Smooth muscle cell of the brain vasculature (primary cell): ENCODE measurements at regions not wholly inside any gene's neighbourhood (a gene's known extent, or its start where the extent isn't known, plus 50 kb on each side); places are given as distances from the start of the nearest gene placed in this dataset.
A peak's percentile ranks its signal among the peaks of the same experiment; 100 is the strongest.

ENCODE experiments used
- DNase-seq: peaks from one replicate; pipeline ENCODE4 v3.0.0-alpha.2; 2012; ENCODE audit warnings: low read depth, low spot score

- DNase-seq: no peak
Observed at GRCh38 chr7:46383605-46384004, 462.5 kb upstream of the IGFBP3 start.

- DNase-seq: peak; percentile 67
Observed at GRCh38 chr7:46369933-46370654, 449.0 kb upstream of the IGFBP3 start.

GRCh38 chr7:46368871-46369270 is 447.8 kb upstream of the IGFBP3 start:
- no peak for DNase-seq

- no peak for DNase-seq
Observed at GRCh38 chr7:46366526-46366925, 445.5 kb upstream of the IGFBP3 start.

- no peak for DNase-seq
Observed at GRCh38 chr7:46363688-46364087, 442.6 kb upstream of the IGFBP3 start.

- no peak for DNase-seq
Observed at GRCh38 chr7:46360811-46361210, 439.7 kb upstream of the IGFBP3 start.

GRCh38 chr7:46360296-46360695 is 439.2 kb upstream of the IGFBP3 start:
- no peak for DNase-seq

GRCh38 chr7:46357851-46358250 is 436.8 kb upstream of the IGFBP3 start:
- no peak for DNase-seq

GRCh38 chr7:46357290-46357689 is 436.2 kb upstream of the IGFBP3 start:
- DNase-seq: no peak

- DNase-seq: no peak
Observed at GRCh38 chr7:46356371-46356770, 435.3 kb upstream of the IGFBP3 start.

- no peak for DNase-seq
Observed at GRCh38 chr7:46355331-46355730, 434.3 kb upstream of the IGFBP3 start.

GRCh38 chr7:46352004-46352954 is 431.2 kb upstream of the IGFBP3 start:
- DNase-seq: peak; percentile 39

GRCh38 chr7:46349490-46349889 is 428.4 kb upstream of the IGFBP3 start:
- no peak for DNase-seq

- DNase-seq: no peak
Observed at GRCh38 chr7:46344533-46344932, 423.5 kb upstream of the IGFBP3 start.

GRCh38 chr7:46343802-46344201 is 422.7 kb upstream of the IGFBP3 start:
- no peak for DNase-seq

- no peak for DNase-seq
Observed at GRCh38 chr7:46322937-46323336, 401.9 kb upstream of the IGFBP3 start.

- DNase-seq: no peak
Observed at GRCh38 chr7:46321556-46322205, 400.6 kb upstream of the IGFBP3 start.

GRCh38 chr7:46320956-46321355 is 399.9 kb upstream of the IGFBP3 start:
- DNase-seq: peak; percentile 65

- DNase-seq: no peak
Observed at GRCh38 chr7:46319841-46320240, 398.8 kb upstream of the IGFBP3 start.

- no peak for DNase-seq
Observed at GRCh38 chr7:46318276-46318675, 397.2 kb upstream of the IGFBP3 start.

- DNase-seq: no peak
Observed at GRCh38 chr7:46317256-46317655, 396.2 kb upstream of the IGFBP3 start.

- no peak for DNase-seq
Observed at GRCh38 chr7:46315891-46316290, 394.8 kb upstream of the IGFBP3 start.
